Fibroblast of mammary gland (primary cell): ENCODE measurements at regions not wholly inside any gene's neighbourhood (a gene's known extent, or its start where the extent isn't known, plus 50 kb on each side); places are given as distances from the start of the nearest gene placed in this dataset.

ENCODE experiments used
- DNase-seq: peaks from one replicate; pipeline ENCODE4 v3.0.0-alpha.2; 2010; ENCODE audit warnings: low read depth
- H3K4me3 ChIP-seq: 2 replicates; pipeline ENCODE4 v1.5.1; 2011; ENCODE audit warnings: low read depth, mild to moderate bottlenecking, low read length, moderate library complexity; ENCODE audit not compliant: control insufficient read depth
- TF ChIP-seq, protein P1 (sequence below): conservative IDR thresholded peaks from 2 replicates; pipeline ENCODE4 v1.5.1; 2011; ENCODE audit warnings: low read depth, low read length, inconsistent platforms; ENCODE audit not compliant: control insufficient read depth, insufficient read depth

DNA sequence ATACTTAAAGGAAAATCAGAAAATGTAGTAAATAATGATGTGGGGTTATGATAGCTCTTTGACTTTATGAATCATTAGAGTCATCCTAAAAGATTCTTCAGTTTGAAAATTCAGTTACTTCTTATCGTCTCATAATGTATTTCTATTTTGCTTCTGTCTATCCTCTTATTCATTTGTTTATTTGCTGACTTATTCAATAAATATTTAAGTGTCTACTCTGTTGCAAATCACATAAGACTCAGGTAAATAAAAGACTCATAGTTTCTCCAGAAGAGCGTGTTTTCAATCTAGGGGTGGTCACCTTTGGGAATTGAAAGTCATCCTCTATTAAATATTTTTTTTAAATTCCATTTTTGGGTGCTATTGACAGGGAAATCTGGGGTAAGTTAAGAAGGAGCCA is 69.1 kb upstream of the RBMS1 start:
- DNase-seq = no peak
- no peak overlapping the region for H3K4me3 ChIP-seq
- TF ChIP-seq, protein P1, sequence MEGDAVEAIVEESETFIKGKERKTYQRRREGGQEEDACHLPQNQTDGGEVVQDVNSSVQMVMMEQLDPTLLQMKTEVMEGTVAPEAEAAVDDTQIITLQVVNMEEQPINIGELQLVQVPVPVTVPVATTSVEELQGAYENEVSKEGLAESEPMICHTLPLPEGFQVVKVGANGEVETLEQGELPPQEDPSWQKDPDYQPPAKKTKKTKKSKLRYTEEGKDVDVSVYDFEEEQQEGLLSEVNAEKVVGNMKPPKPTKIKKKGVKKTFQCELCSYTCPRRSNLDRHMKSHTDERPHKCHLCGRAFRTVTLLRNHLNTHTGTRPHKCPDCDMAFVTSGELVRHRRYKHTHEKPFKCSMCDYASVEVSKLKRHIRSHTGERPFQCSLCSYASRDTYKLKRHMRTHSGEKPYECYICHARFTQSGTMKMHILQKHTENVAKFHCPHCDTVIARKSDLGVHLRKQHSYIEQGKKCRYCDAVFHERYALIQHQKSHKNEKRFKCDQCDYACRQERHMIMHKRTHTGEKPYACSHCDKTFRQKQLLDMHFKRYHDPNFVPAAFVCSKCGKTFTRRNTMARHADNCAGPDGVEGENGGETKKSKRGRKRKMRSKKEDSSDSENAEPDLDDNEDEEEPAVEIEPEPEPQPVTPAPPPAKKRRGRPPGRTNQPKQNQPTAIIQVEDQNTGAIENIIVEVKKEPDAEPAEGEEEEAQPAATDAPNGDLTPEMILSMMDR = no peak

DNA sequence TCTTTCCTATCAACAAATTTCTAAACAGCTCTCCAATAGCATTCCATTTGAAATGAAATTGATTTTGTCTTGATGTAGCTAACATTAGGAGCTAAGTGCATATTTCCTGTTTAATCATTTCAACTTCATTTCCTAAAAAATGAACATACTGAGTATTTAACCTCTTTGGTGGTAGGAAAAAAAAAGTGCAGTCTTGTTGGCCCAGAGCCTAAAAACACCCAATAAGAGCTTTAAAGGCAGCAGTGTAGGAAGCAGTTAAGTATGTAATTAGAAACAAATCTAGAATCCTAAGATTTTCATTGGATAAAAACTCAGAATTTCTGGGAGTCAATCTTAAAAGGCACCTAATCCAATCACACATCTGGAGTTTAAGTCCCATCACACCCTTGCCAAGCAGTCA is 71.0 kb upstream of the RBMS1 start:
- H3K4me3 ChIP-seq = no peak overlapping the region
- no peak for DNase-seq
- TF ChIP-seq, protein P1 = no peak

DNA sequence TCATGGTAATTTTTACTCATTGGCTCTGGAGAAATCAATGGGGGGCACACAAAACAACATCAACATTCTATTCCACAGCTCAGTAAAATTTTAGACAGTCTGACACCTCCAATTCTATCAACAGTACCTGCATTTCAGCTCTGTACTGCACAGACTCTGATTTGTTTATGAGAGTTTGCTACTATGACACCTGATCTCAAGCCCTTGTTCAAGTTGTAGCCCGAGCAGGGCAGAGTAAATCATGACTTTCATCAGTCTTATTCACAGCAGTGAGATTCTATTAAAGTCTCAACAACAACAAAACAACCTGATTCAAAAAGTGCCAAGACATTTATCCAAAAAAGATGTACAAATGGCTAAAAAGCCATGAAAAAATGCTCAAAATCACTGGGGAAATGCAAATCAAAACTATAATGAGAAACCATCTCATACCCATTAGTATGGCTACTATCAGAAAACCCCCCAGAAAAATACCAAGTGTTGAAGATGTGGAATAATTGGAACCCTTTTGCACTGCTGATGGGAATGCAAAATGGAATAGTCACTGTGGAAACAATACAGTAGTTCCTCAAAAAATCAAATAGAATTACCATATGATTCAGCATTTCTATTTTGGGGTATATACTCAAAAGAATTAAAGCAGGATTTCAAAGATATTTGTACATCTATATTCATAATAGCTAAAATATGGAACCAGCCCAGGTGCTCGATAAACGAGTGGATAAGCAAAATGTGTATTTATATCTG is 71.7 kb upstream of the RBMS1 start:
- DNase-seq = no peak
- TF ChIP-seq, protein P1 = no peak
- H3K4me3 ChIP-seq = no peak overlapping the region

DNA sequence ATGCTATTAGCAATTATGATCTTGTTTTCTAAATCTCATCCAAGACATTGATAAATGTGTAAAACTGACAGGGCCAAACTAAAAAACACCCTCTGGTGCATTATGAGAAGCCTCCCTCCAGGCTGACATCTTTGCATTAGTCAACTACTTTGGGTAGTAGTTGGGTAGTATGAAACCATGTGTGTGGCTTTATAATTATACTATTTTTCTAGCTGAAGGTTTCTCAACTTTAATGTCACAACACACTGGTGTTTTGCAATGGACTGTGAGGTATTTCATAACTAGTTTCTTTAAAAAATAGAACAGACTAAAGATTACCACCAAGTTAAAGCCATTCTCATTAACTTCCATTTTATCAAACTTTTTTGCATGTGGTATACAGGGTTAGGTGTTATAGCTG is 73.1 kb upstream of the RBMS1 start:
- TF ChIP-seq, protein P1 = no peak
- DNase-seq = peak; percentile 79
- no peak overlapping the region for H3K4me3 ChIP-seq

DNA sequence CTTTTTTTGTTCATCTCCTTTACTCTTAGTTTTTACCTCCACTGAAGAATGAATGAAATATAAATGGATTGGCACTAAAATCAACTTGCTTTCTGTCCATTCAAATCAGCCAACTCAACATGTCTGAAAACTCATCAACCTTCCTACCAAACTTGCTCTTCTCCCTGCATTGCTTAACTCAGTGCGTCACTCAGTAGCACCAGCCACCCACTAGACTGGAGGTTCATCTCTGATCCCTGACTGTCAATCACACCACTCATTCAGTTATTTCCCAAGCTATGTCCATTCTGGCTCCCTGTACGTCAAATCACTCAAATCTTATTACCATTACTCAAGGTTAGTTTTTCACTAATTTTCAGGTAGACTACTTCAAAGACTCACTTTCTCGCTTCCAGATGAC is 75.2 kb upstream of the RBMS1 start:
- no peak overlapping the region for H3K4me3 ChIP-seq
- TF ChIP-seq, protein P1 = no peak
- DNase-seq = no peak

DNA sequence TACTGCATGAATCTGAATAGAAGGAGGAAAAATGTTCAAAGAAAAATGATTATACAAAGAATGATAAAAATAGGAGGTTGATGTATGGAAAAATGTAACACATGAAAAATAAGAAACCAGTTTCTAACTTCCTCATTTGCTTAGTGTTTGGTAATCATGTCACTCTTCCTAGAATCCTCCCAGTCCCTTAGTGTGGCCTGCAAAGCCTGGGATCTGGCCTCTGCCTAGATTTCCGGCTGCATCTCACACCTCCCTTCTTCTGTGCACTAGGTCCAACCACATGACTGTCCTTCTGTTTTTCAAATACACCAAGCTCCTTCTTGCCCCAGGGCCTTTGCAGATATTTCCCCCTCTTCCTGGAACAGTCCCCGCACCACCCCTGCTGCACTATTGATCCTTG is 76.8 kb upstream of the RBMS1 start:
- no peak overlapping the region for H3K4me3 ChIP-seq
- TF ChIP-seq, protein P1 = no peak
- DNase-seq = no peak
